Prostate gland (tissue), 2 donors: ENCODE measurements at regions not wholly inside any gene's neighbourhood (a gene's known extent, or its start where the extent isn't known, plus 50 kb on each side); places are given as distances from the start of the nearest gene placed in this dataset.

Experiments
- DNase-seq: peaks from one replicate; pipeline ENCODE4 v3.0.0-alpha.2; 2019; ENCODE audit warnings: low spot score
- H3K27ac ChIP-seq, 2 donors: fragments of 200-600 bp; sonication (generic); 2 replicates each; pipeline ENCODE4 v1.5.1; 2017 to 2019
- H3K27me3 ChIP-seq: fragments of 200-600 bp; sonication (generic); replicated peaks from 2 replicates; pipeline ENCODE4 v1.5.1; 2019; ENCODE audit not compliant: insufficient read depth
- H3K36me3 ChIP-seq, 2 donors: fragments of 200-600 bp; sonication (generic); 1 replicate in 1 of 2; 2 replicates in 1 of 2; pipeline versions ENCODE4 v1.5.1 to v1.8.1; 2017 to 2019
- H3K4me1 ChIP-seq: fragments of 200-600 bp; sonication (generic); replicated peaks from 2 replicates; pipeline ENCODE4 v1.5.1; 2019
- H3K4me3 ChIP-seq, 2 donors: fragments of 200-600 bp; sonication (generic); 2 replicates each; pipeline ENCODE4 v1.5.1; 2017 to 2019
- H3K9me3 ChIP-seq: fragments of 200-600 bp; sonication (generic); 2 replicates; pipeline ENCODE4 v1.5.1; 2017
- POLR2A ChIP-seq: fragments of 450-650 bp; IDR thresholded peaks from one replicate; pipeline ENCODE4 v1.6.1; 2016; ENCODE audit warnings: antibody characterized with exemption, mild to moderate bottlenecking
- POLR2AphosphoS5 ChIP-seq: sonication (generic); formaldehyde crosslinking; IDR thresholded peaks from one replicate; pipeline ENCODE4 v1.6.1; 2017; ENCODE audit warnings: antibody characterized with exemption
- WGBS: methylation state at CpG from one replicate; pipeline ENCODE4 v1.1.5; 2018; 5-methylcytosine and 5-hydroxymethylcytosine counted together
- intact Hi-C: fragments of 100-400 bp; cut with DNase I; formaldehyde crosslinking; loops from one replicate; pipeline ENCODE4 v1.14.2; 2022
- TF ChIP-seq, protein P1 (sequence below), 4 experiments: fragments of 200-600 bp in 2 of 4; fragments of 450-650 bp in 2 of 4; sonication (generic) in 2 of 4; IDR thresholded peaks; 1 replicate in 3 of 4; 2 replicates in 1 of 4; pipeline ENCODE4 v1.5.1; 2016 to 2019; ENCODE audit warnings: antibody characterized with exemption in 4 of 4, mild to moderate bottlenecking in 2 of 4, moderate library complexity in 2 of 4

DNA sequence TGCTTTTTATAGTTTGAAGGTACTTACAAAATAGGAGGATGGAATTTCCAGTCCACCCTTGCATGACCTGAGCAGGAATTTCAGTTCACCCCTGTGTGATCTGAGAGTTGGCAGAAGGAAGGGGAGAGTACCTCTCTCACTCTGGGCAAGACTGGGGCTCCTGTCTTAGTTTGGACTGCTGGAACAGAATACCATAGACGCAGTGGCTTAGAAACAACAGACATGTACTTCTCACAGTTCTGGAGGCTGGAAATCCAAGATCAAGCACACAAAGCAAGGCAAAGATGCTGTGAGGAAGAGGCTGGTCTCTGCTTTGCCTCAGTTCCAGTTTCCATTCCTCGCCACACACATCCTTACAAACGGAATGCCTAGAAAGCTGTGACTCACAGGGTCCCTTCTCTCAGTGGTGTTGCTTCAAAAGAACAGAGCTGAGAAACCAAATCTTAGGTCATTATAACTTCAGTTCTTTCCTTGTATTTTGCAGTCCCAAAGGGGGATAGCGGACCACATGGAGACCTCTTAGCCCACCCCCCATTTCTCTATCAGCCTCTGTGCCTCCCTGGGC lies 108.8 kb upstream of the HAAO start:
- Histone ChIP-seq H3K27ac (peak overlapping the region in 1 of 2 donors; percentile 26), H3K4me1 (peaks cover 3% of the 10 kb centered on the region), H3K36me3 (no peaks in the 10 kb centered on the region), H3K27me3 (peaks cover 2% of the 10 kb centered on the region), H3K4me3 (no peak overlapping the region), H3K9me3 (no peaks in the 10 kb centered on the region)
- intact Hi-C loops = loop anchor here (5.0 kb wide), 1 partner anchor 34 kb away; no protein-coding TSS in a partner anchor
- no peak for DNase-seq
- TF ChIP-seq, protein P1, sequence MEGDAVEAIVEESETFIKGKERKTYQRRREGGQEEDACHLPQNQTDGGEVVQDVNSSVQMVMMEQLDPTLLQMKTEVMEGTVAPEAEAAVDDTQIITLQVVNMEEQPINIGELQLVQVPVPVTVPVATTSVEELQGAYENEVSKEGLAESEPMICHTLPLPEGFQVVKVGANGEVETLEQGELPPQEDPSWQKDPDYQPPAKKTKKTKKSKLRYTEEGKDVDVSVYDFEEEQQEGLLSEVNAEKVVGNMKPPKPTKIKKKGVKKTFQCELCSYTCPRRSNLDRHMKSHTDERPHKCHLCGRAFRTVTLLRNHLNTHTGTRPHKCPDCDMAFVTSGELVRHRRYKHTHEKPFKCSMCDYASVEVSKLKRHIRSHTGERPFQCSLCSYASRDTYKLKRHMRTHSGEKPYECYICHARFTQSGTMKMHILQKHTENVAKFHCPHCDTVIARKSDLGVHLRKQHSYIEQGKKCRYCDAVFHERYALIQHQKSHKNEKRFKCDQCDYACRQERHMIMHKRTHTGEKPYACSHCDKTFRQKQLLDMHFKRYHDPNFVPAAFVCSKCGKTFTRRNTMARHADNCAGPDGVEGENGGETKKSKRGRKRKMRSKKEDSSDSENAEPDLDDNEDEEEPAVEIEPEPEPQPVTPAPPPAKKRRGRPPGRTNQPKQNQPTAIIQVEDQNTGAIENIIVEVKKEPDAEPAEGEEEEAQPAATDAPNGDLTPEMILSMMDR (IDR thresholded peaks at IDR 0.05) = no peak
- TF ChIP-seq POLR2AphosphoS5 = peak; percentile 8
- WGBS = 54% methylated on average over 4 of the region's 4 CpGs

DNA sequence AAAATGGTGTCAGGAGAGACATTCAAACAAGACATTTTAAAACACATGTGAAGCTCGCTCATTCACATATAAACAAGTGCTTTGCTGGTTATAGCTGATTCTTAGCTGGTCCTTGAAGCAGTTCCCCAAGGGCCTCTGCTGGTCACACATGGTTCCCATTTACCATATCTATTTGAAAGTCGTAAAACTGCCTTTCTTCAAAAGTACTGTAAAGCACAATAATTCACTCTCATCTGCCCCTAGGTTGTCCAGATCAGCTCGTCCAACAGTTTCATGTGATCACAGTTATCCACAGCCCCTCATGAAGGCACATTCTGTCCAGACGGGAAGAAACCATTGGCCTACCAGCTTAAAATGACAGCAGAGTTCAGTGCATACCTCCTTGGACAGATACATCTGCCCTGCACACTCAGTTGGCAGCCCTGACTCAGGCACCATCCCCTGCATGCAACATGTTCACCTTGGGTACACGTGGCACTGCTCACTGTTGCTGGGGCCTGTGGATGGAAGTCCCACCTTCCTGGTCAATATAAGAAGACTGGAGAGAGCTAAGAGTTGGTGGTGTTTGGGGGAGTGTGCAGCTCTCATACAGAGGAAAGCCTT lies 108.0 kb upstream of the HAAO start:
- intact Hi-C loops = loop anchor here (5.0 kb wide), 1 partner anchor 33 kb away; no protein-coding TSS in a partner anchor
- 58% methylated on average over 5 of the region's 5 CpGs for WGBS
- no peaks in the 10 kb centered on the region for H3K36me3 ChIP-seq
- DNase-seq = no peak
- no peak overlapping the region for H3K4me3 ChIP-seq
- TF ChIP-seq POLR2AphosphoS5 (no peak), POLR2A (no peak)
- TF ChIP-seq, protein P1 (IDR thresholded peaks at IDR 0.05) = no peak
- H3K9me3 ChIP-seq = no peaks in the 10 kb centered on the region
- H3K27me3 ChIP-seq = peaks cover 2% of the 10 kb centered on the region
- H3K27ac ChIP-seq = no peak overlapping the region
- H3K4me1 ChIP-seq = peaks cover 1% of the 10 kb centered on the region

DNA sequence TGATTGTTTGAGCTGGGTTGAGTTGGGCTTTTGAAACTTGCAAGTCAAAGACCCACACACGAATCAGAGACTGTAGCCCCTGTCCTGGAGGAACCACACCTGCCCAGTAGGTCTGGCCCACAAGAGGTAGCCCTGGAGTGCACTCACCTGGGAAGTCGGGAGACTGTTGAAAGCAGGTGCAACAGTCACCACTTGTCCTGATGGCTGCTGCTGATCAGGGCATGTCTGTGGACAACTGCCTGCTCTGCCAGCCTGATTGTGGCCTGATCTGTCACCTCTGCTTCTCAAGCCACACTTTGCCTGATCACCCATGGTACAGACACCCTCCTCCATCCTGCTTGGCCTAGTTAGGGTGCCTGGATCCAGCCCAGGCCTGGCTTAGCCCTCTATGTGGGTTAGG lies 105.0 kb upstream of the HAAO start:
- Histone ChIP-seq H3K9me3 (no peaks in the 10 kb centered on the region), H3K27me3 (no peaks in the 10 kb centered on the region), H3K36me3 (no peaks in the 10 kb centered on the region), H3K27ac (no peak overlapping the region), H3K4me1 (no peaks in the 10 kb centered on the region), H3K4me3 (no peak overlapping the region)
- intact Hi-C loops = no loop called here
- DNase-seq = no peak
- TF ChIP-seq POLR2A = no peak
- TF ChIP-seq, protein P1 (IDR thresholded peaks at IDR 0.05) = no peak
- no peak for TF ChIP-seq POLR2AphosphoS5
- 87% methylated on average over 2 of the region's 2 CpGs for WGBS

DNA sequence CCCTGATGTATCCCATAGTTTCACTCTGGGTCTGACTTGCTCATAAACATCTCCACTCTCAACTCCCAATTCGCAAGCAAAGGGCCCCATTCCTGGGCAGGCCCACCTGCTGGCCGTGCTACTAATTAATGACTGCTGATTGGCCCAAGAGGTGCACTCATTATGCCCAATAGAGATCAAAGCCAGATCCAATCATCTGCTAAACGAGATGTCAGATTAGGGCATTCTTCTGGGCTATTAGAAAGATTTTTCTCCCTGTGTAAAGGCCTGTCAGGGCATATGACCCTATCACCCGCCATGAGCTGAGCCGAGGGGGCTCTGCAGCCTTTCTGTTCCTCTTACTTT lies 103.4 kb upstream of the HAAO start:
- DNase-seq = no peak
- H3K36me3 ChIP-seq = no peaks in the 10 kb centered on the region
- intact Hi-C loops = no loop called here
- no peaks in the 10 kb centered on the region for H3K27me3 ChIP-seq
- H3K4me1 ChIP-seq = no peaks in the 10 kb centered on the region
- no peak overlapping the region for H3K4me3 ChIP-seq
- H3K27ac ChIP-seq = no peak overlapping the region
- 72% methylated on average over 5 of the region's 5 CpGs for WGBS
- no peaks in the 10 kb centered on the region for H3K9me3 ChIP-seq
- TF ChIP-seq, protein P1 (IDR thresholded peaks at IDR 0.05) = no peak
- no peak for TF ChIP-seq POLR2AphosphoS5
- no peak for TF ChIP-seq POLR2A

DNA sequence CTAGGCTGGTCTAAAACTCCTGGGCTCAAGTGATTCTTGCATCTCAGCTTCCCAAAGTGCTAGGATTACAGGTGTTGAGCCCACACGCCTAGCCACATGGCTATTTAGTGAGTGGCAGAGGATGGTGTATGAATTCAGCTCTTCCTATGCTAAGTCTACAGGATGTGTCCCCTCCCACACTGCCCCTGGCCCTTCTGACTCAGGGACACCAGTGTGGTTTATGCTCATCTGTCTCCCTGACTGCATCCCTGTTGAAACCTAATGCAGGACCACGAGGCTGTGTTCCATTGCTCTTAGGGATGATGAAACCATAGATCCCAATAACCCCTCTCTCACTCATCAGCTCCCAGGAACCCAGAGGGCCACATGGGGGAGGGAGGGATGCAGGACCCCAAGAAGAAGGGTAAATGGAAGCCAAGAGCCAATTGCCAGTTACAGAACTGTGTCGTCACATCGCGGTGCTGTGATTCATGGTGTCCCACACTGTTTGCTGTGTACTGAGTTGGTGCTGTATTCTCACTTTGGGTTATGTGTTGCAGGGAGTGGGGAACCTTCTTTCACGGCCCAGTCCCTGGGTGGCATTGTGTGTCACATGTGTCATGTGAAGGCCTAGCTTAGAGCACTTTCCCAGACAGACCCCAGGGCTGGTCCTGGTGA lies 102.9 kb upstream of the HAAO start:
- no peak for DNase-seq
- H3K9me3 ChIP-seq = no peaks in the 10 kb centered on the region
- intact Hi-C loops = no loop called here
- TF ChIP-seq, protein P1 (IDR thresholded peaks at IDR 0.05) = no peak
- TF ChIP-seq POLR2AphosphoS5 = no peak
- no peak for TF ChIP-seq POLR2A
- H3K4me3 ChIP-seq = no peak overlapping the region
- H3K27me3 ChIP-seq = no peaks in the 10 kb centered on the region
- H3K36me3 ChIP-seq = no peaks in the 10 kb centered on the region
- 84% methylated on average over 6 of the region's 6 CpGs for WGBS
- no peaks in the 10 kb centered on the region for H3K4me1 ChIP-seq
- H3K27ac ChIP-seq = no peak overlapping the region
